GM12891 (cell line): ENCODE measurements at regions not wholly inside any gene's neighbourhood (a gene's known extent, or its start where the extent isn't known, plus 50 kb on each side); places are given as distances from the start of the nearest gene placed in this dataset.

Experiments used
- DNase-seq: peaks from one replicate; pipeline ENCODE4 v3.0.0; 2011; ENCODE audit warnings: low spot score; ENCODE audit not compliant: insufficient read length
- FAIRE-seq: peaks from 2 replicates; lab custom pipeline; 2011; peaks lifted over from hg19 to GRCh38; lab: Jason Lieb, UNC
- PAX5 ChIP-seq: IDR thresholded peaks from 2 replicates; pipeline ENCODE4 v1.6.1; 2011; ENCODE audit warnings: low read length, moderate library complexity, mild to moderate bottlenecking; ENCODE audit not compliant: insufficient read depth, severe bottlenecking
- POLR2A ChIP-seq: IDR thresholded peaks from 2 replicates; pipeline ENCODE4 v1.6.1; 2011; ENCODE audit warnings: low read depth, low read length, control low read depth
- POLR2AphosphoS5 ChIP-seq: IDR thresholded peaks from 2 replicates; pipeline ENCODE4 v1.6.1; 2011; ENCODE audit warnings: low read depth, low read length, control low read depth
- POU2F2 ChIP-seq: IDR thresholded peaks from 2 replicates; pipeline ENCODE4 v1.6.1; 2011; ENCODE audit warnings: low read depth, mild to moderate bottlenecking, control low read depth, low read length, moderate library complexity
- SPI1 ChIP-seq: IDR thresholded peaks from 2 replicates; pipeline ENCODE4 v1.6.1; 2011; ENCODE audit warnings: low read depth, low read length, control low read depth
- TAF1 ChIP-seq: IDR thresholded peaks from 2 replicates; pipeline ENCODE4 v1.6.1; 2011; ENCODE audit warnings: low read depth, low read length, control low read depth

- DNase-seq: no peak
- FAIRE-seq: no peak
- TF ChIP-seq SPI1 (no peak), POLR2AphosphoS5 (no peak), POLR2A (no peak), PAX5 (no peak), POU2F2 (no peak), TAF1 (no peak)
Measured at GRCh38 chr9:1319436-1319835, 269.3 kb downstream of the DMRT2 start.

- TF ChIP-seq POLR2A (no peak), TAF1 (no peak), POLR2AphosphoS5 (no peak), SPI1 (no peak), POU2F2 (no peak), PAX5 (no peak)
- no peak for FAIRE-seq
- no peak for DNase-seq
Measured at GRCh38 chr9:1320051-1320557, 269.9 kb downstream of the DMRT2 start.

- DNase-seq (no peak), FAIRE-seq (no peak)
- no peak for TF ChIP-seq SPI1
- TF ChIP-seq POLR2A: no peak
- no peak for TF ChIP-seq POLR2AphosphoS5
- TF ChIP-seq POU2F2: no peak
- TF ChIP-seq TAF1: no peak
- no peak for TF ChIP-seq PAX5
Measured at GRCh38 chr9:1320607-1321195, 270.5 kb downstream of the DMRT2 start.

- no peak for DNase-seq
- no peak for TF ChIP-seq PAX5
- no peak for TF ChIP-seq TAF1
- no peak for TF ChIP-seq POLR2AphosphoS5
- no peak for TF ChIP-seq POU2F2
- no peak for FAIRE-seq
Measured at GRCh38 chr9:1327467-1327866, 277.3 kb downstream of the DMRT2 start.

GRCh38 chr9:1328341-1328740, 278.2 kb downstream of the DMRT2 start:
- DNase-seq (no peak), FAIRE-seq (no peak)
- TF ChIP-seq POU2F2: no peak
- no peak for TF ChIP-seq POLR2A
- TF ChIP-seq TAF1: no peak
- no peak for TF ChIP-seq POLR2AphosphoS5
- TF ChIP-seq PAX5: no peak

- FAIRE-seq (no peak), DNase-seq (no peak)
- TF ChIP-seq PAX5: no peak
- no peak for TF ChIP-seq POU2F2
- TF ChIP-seq POLR2AphosphoS5: no peak
- no peak for TF ChIP-seq POLR2A
- no peak for TF ChIP-seq SPI1
- TF ChIP-seq TAF1: no peak
Measured at GRCh38 chr9:1331546-1332038, 281.4 kb downstream of the DMRT2 start.

GRCh38 chr9:1332156-1332555, 282.0 kb downstream of the DMRT2 start:
- FAIRE-seq (no peak), DNase-seq (no peak)
- TF ChIP-seq POLR2AphosphoS5: no peak
- TF ChIP-seq POLR2A: no peak
- no peak for TF ChIP-seq TAF1
- no peak for TF ChIP-seq SPI1

- FAIRE-seq: no peak
- no peak for DNase-seq
- TF ChIP-seq POU2F2: no peak
- TF ChIP-seq PAX5: no peak
- TF ChIP-seq POLR2AphosphoS5: no peak
- no peak for TF ChIP-seq POLR2A
- no peak for TF ChIP-seq TAF1
- TF ChIP-seq SPI1: no peak
Measured at GRCh38 chr9:1335174-1335573, 285.0 kb downstream of the DMRT2 start.

GRCh38 chr9:1337169-1337568, 287.0 kb downstream of the DMRT2 start:
- FAIRE-seq (no peak), DNase-seq (no peak)
- no peak for TF ChIP-seq POLR2A
- TF ChIP-seq POU2F2: no peak
- no peak for TF ChIP-seq SPI1
- TF ChIP-seq PAX5: no peak
- no peak for TF ChIP-seq TAF1
- TF ChIP-seq POLR2AphosphoS5: no peak

- TF ChIP-seq POLR2A: no peak
- no peak for DNase-seq
- no peak for FAIRE-seq
Measured at GRCh38 chr9:1340390-1340789, 290.2 kb downstream of the DMRT2 start.

- DNase-seq: no peak
- FAIRE-seq: no peak
- TF ChIP-seq POU2F2 (no peak), POLR2AphosphoS5 (no peak), POLR2A (no peak), TAF1 (no peak), SPI1 (no peak), PAX5 (no peak)
Measured at GRCh38 chr9:1353291-1353690, 303.1 kb downstream of the DMRT2 start.
